ENCODE measurements at regions not wholly inside any gene's neighbourhood (a gene's known extent, or its start where the extent isn't known, plus 50 kb on each side); places are given as distances from the start of the nearest gene placed in this dataset.

DNA sequence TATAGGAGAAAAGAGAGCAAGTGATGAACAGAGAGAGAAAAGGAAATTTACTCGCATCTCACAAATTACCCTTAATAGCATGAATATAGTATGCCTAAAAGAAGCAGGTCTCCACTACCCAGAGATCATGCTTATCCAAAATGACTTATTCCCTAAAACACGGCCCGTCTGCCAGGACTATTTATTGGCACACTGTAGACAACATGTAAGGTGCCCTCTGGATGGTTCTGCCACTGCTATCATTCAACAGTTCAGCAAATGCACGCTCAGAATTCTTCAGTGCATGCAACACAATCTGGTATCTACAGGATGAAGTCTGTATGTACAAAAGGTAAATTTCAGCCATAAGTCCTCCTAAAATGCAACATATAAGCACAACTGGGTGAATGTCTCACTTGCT lies 465.8 kb downstream of the SHQ1 start (continued):
- TF ChIP-seq CHD7 (IDR thresholded peaks at IDR 0.05; ENCODE audit: insufficient replicate concordance, low read length) (no peak), JUND (IDR thresholded peaks at IDR 0.05; ENCODE audit: low read length) (no peak), CHD1 (IDR thresholded peaks at IDR 0.05; ENCODE audit: low read depth, low read length) (no peak), RFX5 (IDR thresholded peaks at IDR 0.05; ENCODE audit: borderline replicate concordance, low read depth, low read length) (no peak), SIN3A (conservative IDR thresholded peaks at IDR 0.05 in 1 of 2, IDR thresholded peaks at IDR 0.05 in 1 of 2; ENCODE audit: low read depth in 1 of 2, low read length in 2 of 2) (no peak), GABPA (IDR thresholded peaks at IDR 0.05; ENCODE audit: borderline replicate concordance, insufficient read depth, low read length) (no peak), BRCA1 (IDR thresholded peaks at IDR 0.05; ENCODE audit: low read depth, low read length) (no peak), CEBPB (IDR thresholded peaks at IDR 0.05; ENCODE audit: low read depth, low read length) (no peak), SIX5 (IDR thresholded peaks at IDR 0.05; ENCODE audit: low read depth, low read length) (no peak), POLR2AphosphoS5 (IDR thresholded peaks at IDR 0.05; ENCODE audit: low read depth, low read length) (no peak), ASH2L (IDR thresholded peaks at IDR 0.05; ENCODE audit: low read length) (no peak)
- TF ChIP-seq, protein P1, sequence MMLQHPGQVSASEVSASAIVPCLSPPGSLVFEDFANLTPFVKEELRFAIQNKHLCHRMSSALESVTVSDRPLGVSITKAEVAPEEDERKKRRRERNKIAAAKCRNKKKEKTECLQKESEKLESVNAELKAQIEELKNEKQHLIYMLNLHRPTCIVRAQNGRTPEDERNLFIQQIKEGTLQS (IDR thresholded peaks at IDR 0.05; ENCODE audit: insufficient read depth, low read depth, low read length): no peak

All from H1 (cell line).